C1 segment of cervical spinal cord (tissue), 14 donors: ENCODE measurements at regions not wholly inside any gene's neighbourhood (a gene's known extent, or its start where the extent isn't known, plus 50 kb on each side); places are given as distances from the start of the nearest gene placed in this dataset.
"Not testable (repeated sequence)": the region's sequence is repeated elsewhere in the genome, so short reads cannot be mapped to it uniquely, and the experiment has no call there.

ENCODE experiments used
- DNase-seq, 14 donors: peaks; one replicate each; lab custom pipeline; 2025; lab: John Stamatoyannopoulos, UW

GRCh38 chr12:83933615-83934014, 979.0 kb downstream of the SLC6A15 start:
- no peak for DNase-seq

DNA sequence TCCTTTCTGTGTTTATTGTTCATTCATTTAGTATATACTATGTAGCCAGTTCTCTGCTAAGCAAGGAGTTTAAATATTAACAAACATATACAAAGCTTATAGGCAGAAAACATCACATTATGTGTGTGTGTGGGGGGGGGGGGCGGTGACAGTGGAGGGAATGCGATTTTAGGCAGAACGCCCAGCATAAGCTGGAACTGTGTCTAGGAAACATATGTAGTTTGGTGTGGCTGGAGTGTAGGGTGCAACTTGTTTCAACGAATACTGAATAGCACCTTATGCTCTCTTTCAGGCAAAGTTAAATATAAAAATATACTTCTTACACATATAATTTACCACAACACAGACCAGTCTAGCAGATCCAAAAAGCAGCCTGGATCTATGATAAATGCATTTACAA, 980.6 kb downstream of the SLC6A15 start:
- no peak for DNase-seq

GRCh38 chr12:83931451-83931850, 981.1 kb downstream of the SLC6A15 start:
- no peak for DNase-seq

GRCh38 chr12:83929792-83930191, 982.8 kb downstream of the SLC6A15 start:
- DNase-seq: not testable (repeated sequence)

GRCh38 chr12:83920821-83921547, 991.6 kb downstream of the SLC6A15 start:
- no peak for DNase-seq

- no peak for DNase-seq
Measured at GRCh38 chr12:83919081-83919480, 993.5 kb downstream of the SLC6A15 start.

GRCh38 chr12:83904175-83904574, 1008.4 kb downstream of the SLC6A15 start:
- no peak for DNase-seq

GRCh38 chr12:83896416-83896815, 1016.2 kb downstream of the SLC6A15 start:
- no peak for DNase-seq

- no peak for DNase-seq
Measured at GRCh38 chr12:83893101-83893500, 1019.5 kb downstream of the SLC6A15 start.

GRCh38 chr12:83889745-83890144, 1022.9 kb downstream of the SLC6A15 start:
- DNase-seq: no peak

DNA sequence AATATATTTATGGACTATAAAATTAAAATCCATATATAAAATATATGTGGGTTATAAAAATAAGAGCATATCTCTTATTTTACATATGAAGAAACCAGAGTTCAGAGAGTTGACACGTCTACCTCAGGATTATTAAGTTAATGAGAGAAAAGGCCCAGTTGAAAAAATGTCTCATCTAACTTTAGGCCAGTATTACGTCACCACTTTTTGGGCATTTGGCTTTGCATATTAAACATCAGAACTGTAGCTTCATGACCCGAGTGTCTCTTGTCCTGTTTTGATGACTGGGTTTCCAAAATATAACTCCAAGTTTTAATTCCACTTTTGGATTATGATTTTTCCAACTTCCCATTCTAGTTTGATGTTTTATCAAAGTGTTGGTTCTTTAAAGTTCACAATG, 1026.1 kb downstream of the SLC6A15 start:
- no peak for DNase-seq

GRCh38 chr12:83870921-83871599, 1041.5 kb downstream of the SLC6A15 start:
- not testable (repeated sequence) for DNase-seq

- DNase-seq: no peak
Measured at GRCh38 chr12:83866477-83866876, 1046.1 kb downstream of the SLC6A15 start.

DNA sequence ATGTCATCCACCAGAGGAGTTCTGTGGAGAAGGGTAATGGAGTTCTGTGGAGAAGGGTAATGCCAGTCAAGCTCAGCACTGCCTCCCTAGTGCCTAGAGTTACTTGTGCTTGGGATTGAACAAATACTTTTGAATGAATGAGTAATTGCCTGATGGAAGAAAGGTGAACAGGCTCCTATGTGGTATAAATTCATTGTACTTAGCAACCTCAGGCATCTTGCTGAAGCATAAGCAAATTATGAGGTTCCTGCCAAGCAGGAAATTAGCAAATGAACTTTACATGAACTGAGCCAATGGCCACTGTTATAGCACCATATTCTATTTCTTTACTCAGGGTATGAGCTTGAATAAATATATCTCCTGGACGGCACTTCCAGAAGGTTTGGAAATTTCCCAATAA, 1047.2 kb downstream of the SLC6A15 start:
- DNase-seq: no peak

DNA sequence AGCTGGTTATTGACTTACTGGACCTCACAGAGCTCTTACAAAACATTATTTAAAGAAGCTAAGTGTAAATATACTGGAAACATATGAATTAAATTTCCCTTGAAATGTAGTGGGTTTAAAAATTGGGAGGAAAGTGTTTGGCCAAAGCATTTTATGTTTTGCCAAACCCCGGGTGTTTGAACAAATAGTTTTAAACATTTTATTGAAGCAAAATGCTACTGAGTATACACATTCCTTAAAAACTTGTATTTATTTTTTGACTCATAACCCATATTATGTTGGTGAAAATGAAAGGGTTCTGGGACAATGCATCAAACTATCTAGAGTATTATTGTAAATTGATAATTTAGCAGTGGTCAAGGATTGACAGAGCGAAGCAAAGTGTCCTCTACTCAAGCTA, 1048.5 kb downstream of the SLC6A15 start:
- no peak for DNase-seq

GRCh38 chr12:83859021-83859420, 1053.6 kb downstream of the SLC6A15 start:
- DNase-seq: no peak

GRCh38 chr12:83856803-83857202, 1055.8 kb downstream of the SLC6A15 start:
- DNase-seq: no peak

DNA sequence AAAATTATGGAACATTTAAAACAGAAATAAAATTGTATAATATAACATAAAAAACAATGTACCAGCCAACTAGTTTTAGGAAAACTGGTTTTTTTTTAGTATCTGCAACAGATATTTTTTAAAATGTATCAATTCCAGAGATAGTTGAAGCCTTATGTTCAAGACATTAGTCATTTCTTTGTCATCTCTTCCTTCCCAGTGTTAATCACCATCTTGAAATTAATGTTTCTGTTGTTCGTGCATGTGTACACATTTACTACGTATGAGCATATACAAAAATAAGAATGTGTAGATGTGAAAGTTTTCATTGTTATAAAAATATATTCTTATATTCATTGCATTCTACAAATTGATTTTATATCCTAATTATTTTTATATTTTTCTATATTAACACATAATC, 1062.1 kb downstream of the SLC6A15 start:
- DNase-seq: no peak

- no peak for DNase-seq
Measured at GRCh38 chr12:83848702-83849101, 1063.9 kb downstream of the SLC6A15 start.

GRCh38 chr12:83843541-83843940, 1069.1 kb downstream of the SLC6A15 start:
- DNase-seq: no peak

DNA sequence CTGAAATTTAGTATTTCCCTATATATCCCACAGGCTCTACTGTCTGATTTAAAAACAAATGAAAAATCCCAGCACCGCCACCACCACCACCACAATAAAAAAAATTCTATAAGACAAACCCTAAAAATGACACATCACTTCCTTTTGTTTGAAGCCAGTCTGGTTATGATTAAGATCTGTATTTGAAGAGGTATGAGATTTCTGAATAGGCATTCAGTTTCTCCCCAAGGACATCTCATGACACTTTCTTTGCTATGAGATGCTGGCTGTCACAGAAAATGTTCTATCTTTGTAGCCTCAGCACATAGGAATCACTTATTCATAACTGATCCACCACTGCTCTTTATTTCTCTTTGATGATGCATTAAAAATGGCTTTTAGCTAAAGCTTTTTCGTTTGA, 1071.0 kb downstream of the SLC6A15 start:
- DNase-seq: no peak

DNA sequence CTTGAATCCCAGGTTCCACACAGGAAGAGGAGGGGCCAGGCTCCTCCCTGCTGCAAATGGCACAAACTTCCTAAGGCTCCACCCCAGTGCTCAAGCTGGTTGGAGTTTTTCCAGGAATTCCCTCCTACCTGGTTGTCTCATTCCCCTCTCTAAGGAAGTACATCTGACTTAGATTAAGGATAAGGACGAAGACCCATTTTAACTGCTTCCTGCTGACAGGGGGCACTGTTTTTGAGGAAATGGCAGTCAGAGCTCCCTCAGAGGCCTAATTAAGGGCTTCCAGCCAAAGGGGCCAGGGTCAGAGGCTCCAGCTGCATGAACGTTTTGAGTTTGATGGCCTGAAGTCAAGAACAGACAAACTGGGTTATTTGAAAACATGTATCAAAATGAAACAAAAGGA, 1084.7 kb downstream of the SLC6A15 start:
- DNase-seq: no peak

DNA sequence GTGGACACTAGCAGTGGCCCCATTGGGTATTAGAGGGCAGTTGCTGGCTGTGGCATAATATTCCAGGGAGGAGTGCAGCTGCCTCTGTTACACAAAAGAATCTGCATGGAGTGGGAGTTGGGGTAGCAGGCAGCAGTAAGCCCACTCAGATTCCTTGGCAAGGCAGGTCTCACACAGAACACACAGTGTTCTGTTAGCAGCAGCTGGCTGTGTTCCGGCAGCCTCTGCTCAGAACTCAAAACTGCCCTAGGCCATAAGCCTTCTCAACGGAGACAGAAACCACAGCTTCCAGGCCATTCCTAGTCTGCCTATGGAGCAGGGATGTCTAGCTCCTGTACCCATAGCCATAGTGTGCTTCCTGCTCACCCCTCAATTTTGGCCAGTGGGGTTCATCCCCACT, 1085.4 kb downstream of the SLC6A15 start:
- no peak for DNase-seq
